WTC11 (cell line): ENCODE measurements at regions not wholly inside any gene's neighbourhood (a gene's known extent, or its start where the extent isn't known, plus 50 kb on each side); places are given as distances from the start of the nearest gene placed in this dataset.

Source experiments
- ATF3 ChIP-seq: sonication (generic); formaldehyde crosslinking; conservative IDR thresholded peaks from 2 replicates; pipeline ENCODE4 v1.8.1; 2022; ENCODE audit warnings: mild to moderate bottlenecking, missing genetic modification reagents
- JUN ChIP-seq: sonication (generic); formaldehyde crosslinking; IDR thresholded peaks from 2 replicates; pipeline ENCODE4 v1.8.0; 2023; ENCODE audit warnings: mild to moderate bottlenecking, missing genetic modification reagents
- ZNF263 ChIP-seq: sonication (generic); formaldehyde crosslinking; IDR thresholded peaks from 2 replicates; pipeline ENCODE4 v1.8.1; 2022; ENCODE audit warnings: low read depth, mild to moderate bottlenecking, moderate library complexity, missing genetic modification reagents
- ZNF512 ChIP-seq: sonication (generic); formaldehyde crosslinking; IDR thresholded peaks from 2 replicates; pipeline ENCODE4 v1.8.1; 2022; ENCODE audit warnings: missing genetic modification reagents, borderline replicate concordance
- TF ChIP-seq, protein P1 (sequence below): sonication (generic); formaldehyde crosslinking; IDR thresholded peaks from 2 replicates; pipeline ENCODE4 v1.8.1; 2023; ENCODE audit warnings: mild to moderate bottlenecking, missing genetic modification reagents, moderate library complexity
- TF ChIP-seq, protein P2 (sequence below): fragments of 200-600 bp; IDR thresholded peaks from 2 replicates; pipeline ENCODE4 v1.8.0; 2022; ENCODE audit warnings: antibody characterized with exemption

GRCh38 chr14:53389202-53389601 is 236.1 kb upstream of the DDHD1 start:
- TF ChIP-seq ZNF512, result no peak
- TF ChIP-seq, protein P1, sequence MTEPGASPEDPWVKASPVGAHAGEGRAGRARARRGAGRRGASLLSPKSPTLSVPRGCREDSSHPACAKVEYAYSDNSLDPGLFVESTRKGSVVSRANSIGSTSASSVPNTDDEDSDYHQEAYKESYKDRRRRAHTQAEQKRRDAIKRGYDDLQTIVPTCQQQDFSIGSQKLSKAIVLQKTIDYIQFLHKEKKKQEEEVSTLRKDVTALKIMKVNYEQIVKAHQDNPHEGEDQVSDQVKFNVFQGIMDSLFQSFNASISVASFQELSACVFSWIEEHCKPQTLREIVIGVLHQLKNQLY, result no peak
- TF ChIP-seq, protein P2, sequence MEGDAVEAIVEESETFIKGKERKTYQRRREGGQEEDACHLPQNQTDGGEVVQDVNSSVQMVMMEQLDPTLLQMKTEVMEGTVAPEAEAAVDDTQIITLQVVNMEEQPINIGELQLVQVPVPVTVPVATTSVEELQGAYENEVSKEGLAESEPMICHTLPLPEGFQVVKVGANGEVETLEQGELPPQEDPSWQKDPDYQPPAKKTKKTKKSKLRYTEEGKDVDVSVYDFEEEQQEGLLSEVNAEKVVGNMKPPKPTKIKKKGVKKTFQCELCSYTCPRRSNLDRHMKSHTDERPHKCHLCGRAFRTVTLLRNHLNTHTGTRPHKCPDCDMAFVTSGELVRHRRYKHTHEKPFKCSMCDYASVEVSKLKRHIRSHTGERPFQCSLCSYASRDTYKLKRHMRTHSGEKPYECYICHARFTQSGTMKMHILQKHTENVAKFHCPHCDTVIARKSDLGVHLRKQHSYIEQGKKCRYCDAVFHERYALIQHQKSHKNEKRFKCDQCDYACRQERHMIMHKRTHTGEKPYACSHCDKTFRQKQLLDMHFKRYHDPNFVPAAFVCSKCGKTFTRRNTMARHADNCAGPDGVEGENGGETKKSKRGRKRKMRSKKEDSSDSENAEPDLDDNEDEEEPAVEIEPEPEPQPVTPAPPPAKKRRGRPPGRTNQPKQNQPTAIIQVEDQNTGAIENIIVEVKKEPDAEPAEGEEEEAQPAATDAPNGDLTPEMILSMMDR, result no peak
- TF ChIP-seq JUN (CRISPR knock-in tag), result no peak
- TF ChIP-seq ATF3 (CRISPR knock-in tag), result no peak
- no peak for TF ChIP-seq ZNF263
